ENCODE measurements at regions not wholly inside any gene's neighbourhood (a gene's known extent, or its start where the extent isn't known, plus 50 kb on each side); places are given as distances from the start of the nearest gene placed in this dataset.

GRCh38 chr11:70633610-70634009 lies 235.3 kb downstream of the CTTN start:
- no peak overlapping the region for H4K5ac ChIP-seq (ENCODE audit: insufficient read length, low read depth, low read length)
- H3K56ac ChIP-seq (ENCODE audit: insufficient read length, low read depth, low read length): no peak overlapping the region
- H2BK15ac ChIP-seq (ENCODE audit: low read depth, low read length): no peak overlapping the region
- H2BK120ac ChIP-seq (ENCODE audit: low read depth, low read length, poor library complexity, severe bottlenecking): no peak overlapping the region
- no peaks in the 10 kb centered on the region for H3K9me3 Mint-ChIP-seq
- no peaks in the 10 kb centered on the region; the same call in 1 of the 2 replicates for H3K4me1 ChIP-seq (ENCODE audit: insufficient read depth, low read length)
- TF ChIP-seq CTCF (conservative IDR thresholded peaks at IDR 0.05): no peak
- no peak overlapping the region for H2BK20ac ChIP-seq (ENCODE audit: low read depth, low read length, poor library complexity, severe bottlenecking)
- H3K18ac ChIP-seq (ENCODE audit: insufficient read length, low read depth, low read length): no peak overlapping the region
- H3K27me3 Mint-ChIP-seq (ENCODE audit: low read depth): no peaks in the 10 kb centered on the region
- no peak overlapping the region for H2BK5ac ChIP-seq (ENCODE audit: insufficient read length, low read length)
- H3K9me3 ChIP-seq (ENCODE audit: control insufficient read depth, low read depth, low read length): no peaks in the 10 kb centered on the region
- no peak overlapping the region for H3K4ac ChIP-seq (ENCODE audit: low read depth, low read length)
- H3K79me1 ChIP-seq (ENCODE audit: insufficient read depth, low read depth, low read length, poor library complexity, severe bottlenecking): no peaks in the 10 kb centered on the region
- no peak overlapping the region for H3K27ac ChIP-seq (ENCODE audit: insufficient read length, low read depth, low read length)
- H3K4me2 ChIP-seq (ENCODE audit: insufficient read depth, insufficient read length, low read length): no peak overlapping the region
- H3K27ac Mint-ChIP-seq: no peak overlapping the region
- H3K23ac ChIP-seq (ENCODE audit: insufficient read length, low read depth, low read length): no peak overlapping the region
- H3K9ac ChIP-seq (ENCODE audit: extremely low read depth, insufficient read length, low read length): no peak overlapping the region
- H2BK12ac ChIP-seq (ENCODE audit: insufficient read length, low read depth, low read length): no peak overlapping the region
- H3K27me3 ChIP-seq (ENCODE audit: insufficient read depth, low read length): no peaks in the 10 kb centered on the region
- no peak overlapping the region for H4K8ac ChIP-seq (replicated peaks; ENCODE audit: insufficient read length, low read depth, low read length)
- no peak overlapping the region for H3K4me3 Mint-ChIP-seq
- peaks cover 23 to 28% of the 10 kb centered on the region in 2 experiments for H3K4me1 Mint-ChIP-seq
- DNase-seq: no peak
- peaks cover 0 to 2% (median 0%) of the 10 kb centered on the region in 3 experiments; a peak in 1 of 7 replicates for H3K36me3 Mint-ChIP-seq (ENCODE audit: insufficient read depth in 1 of 3, low read depth in 3 of 3)
- no peak overlapping the region for H2AK5ac ChIP-seq (ENCODE audit: insufficient read length, low read length)
- peaks cover 9% of the 10 kb centered on the region; the same call in 1 of the 2 replicates for H3K79me2 ChIP-seq (ENCODE audit: insufficient read depth, low read length)
- no peaks in the 10 kb centered on the region for H3K23me2 ChIP-seq (ENCODE audit: insufficient read length, low read depth, low read length, poor library complexity, severe bottlenecking)
- no peak overlapping the region for H3K14ac ChIP-seq (ENCODE audit: insufficient read depth, low read length)
- no peak overlapping the region for H4K91ac ChIP-seq (ENCODE audit: insufficient read length, low read depth, low read length)
- no peak overlapping the region for H3T11ph ChIP-seq (ENCODE audit: low read length)
- no peak overlapping the region for H2AFZ ChIP-seq (ENCODE audit: low read length)
- H4K20me1 ChIP-seq (ENCODE audit: control insufficient read depth, insufficient read depth, insufficient read length): no peaks in the 10 kb centered on the region
- WGBS (ENCODE audit: extremely low coverage, insufficient read length, low lambda C conversion rate): no CpG with 5 or more reads among the region's 7 CpGs
